SK-N-SH treated with all-trans-retinoic acid at 6 μM for 48 hours (cell line): ENCODE measurements at regions not wholly inside any gene's neighbourhood (a gene's known extent, or its start where the extent isn't known, plus 50 kb on each side); places are given as distances from the start of the nearest gene placed in this dataset.

Experiments
- ATAC-seq: fragments of 200-7000 bp; cut with Tn5 transposase; 3 replicates; pipeline ENCODE4 v1.9.1; 2020; ENCODE audit warnings: mild to moderate bottlenecking, moderate library complexity
- ARNTL ChIP-seq: fragments of 450-650 bp; formaldehyde crosslinking; IDR thresholded peaks from 2 replicates; pipeline ENCODE4 v1.5.0; 2020; ENCODE audit warnings: low read depth, mild to moderate bottlenecking, moderate library complexity, borderline replicate concordance
- BACH2 ChIP-seq: fragments of 250-450 bp; sonication (Bioruptor Pico); IDR thresholded peaks from 2 replicates; pipeline ENCODE4 v1.9.0; 2021; ENCODE audit warnings: mild to moderate bottlenecking, borderline replicate concordance
- CSDC2 ChIP-seq: fragments of 250-450 bp; sonication (Bioruptor Pico); IDR thresholded peaks from 2 replicates; pipeline ENCODE4 v1.5.0; 2020; ENCODE audit warnings: mild to moderate bottlenecking, moderate library complexity
- ESRRG ChIP-seq: fragments of 250-450 bp; sonication (Bioruptor Pico); IDR thresholded peaks from 2 replicates; pipeline ENCODE4 v1.6.1; 2021; ENCODE audit warnings: mild to moderate bottlenecking
- GLIS3 ChIP-seq: fragments of 250-450 bp; sonication (Bioruptor Pico); IDR thresholded peaks from 2 replicates; pipeline ENCODE4 v1.5.0; 2020; ENCODE audit warnings: mild to moderate bottlenecking, moderate library complexity
- ISL1 ChIP-seq: fragments of 250-450 bp; sonication (Bioruptor Pico); IDR thresholded peaks from 2 replicates; pipeline ENCODE4 v2.1.2; 2022; ENCODE audit warnings: mild to moderate bottlenecking, moderate library complexity
- OSR1 ChIP-seq: fragments of 250-450 bp; sonication (Bioruptor Pico); IDR thresholded peaks from 2 replicates; pipeline ENCODE4 v1.8.0; 2022; ENCODE audit warnings: moderate library complexity, mild to moderate bottlenecking, inconsistent platforms
- PPARA ChIP-seq: fragments of 250-450 bp; sonication (Bioruptor Pico); IDR thresholded peaks from 2 replicates; pipeline ENCODE4 v1.5.0; 2020; ENCODE audit warnings: mild to moderate bottlenecking, borderline replicate concordance
- RARB ChIP-seq: fragments of 250-450 bp; sonication (Bioruptor Pico); IDR thresholded peaks from 2 replicates; pipeline ENCODE4 v1.8.0; 2021; ENCODE audit warnings: mild to moderate bottlenecking, moderate library complexity
- SNAI2 ChIP-seq: fragments of 250-450 bp; sonication (Bioruptor Pico); IDR thresholded peaks from 2 replicates; pipeline ENCODE4 v1.5.0; 2020; ENCODE audit warnings: mild to moderate bottlenecking, moderate library complexity
- TCF4 ChIP-seq: fragments of 250-450 bp; sonication (Bioruptor Pico); IDR thresholded peaks from 2 replicates; pipeline ENCODE4 v1.8.0; 2021; ENCODE audit warnings: mild to moderate bottlenecking, moderate library complexity, borderline replicate concordance
- TOX ChIP-seq: fragments of 250-450 bp; sonication (Bioruptor Pico); IDR thresholded peaks from 2 replicates; pipeline ENCODE4 v1.8.0; 2021; ENCODE audit warnings: mild to moderate bottlenecking, moderate library complexity, borderline replicate concordance
- ZC3H10 ChIP-seq: fragments of 250-450 bp; sonication (Bioruptor Pico); IDR thresholded peaks from 2 replicates; pipeline ENCODE4 v1.5.1; 2021; ENCODE audit warnings: mild to moderate bottlenecking, moderate library complexity
- ZFP3 ChIP-seq: fragments of 250-450 bp; sonication (Bioruptor Pico); IDR thresholded peaks from 2 replicates; pipeline ENCODE4 v1.5.0; 2020; ENCODE audit warnings: mild to moderate bottlenecking, moderate library complexity
- ZFP30 ChIP-seq: fragments of 450-650 bp; formaldehyde crosslinking; IDR thresholded peaks from 2 replicates; pipeline ENCODE4 v1.5.0; 2022; ENCODE audit warnings: mild to moderate bottlenecking, moderate library complexity
- ZNF565 ChIP-seq: fragments of 450-650 bp; formaldehyde crosslinking; conservative IDR thresholded peaks from 2 replicates; pipeline ENCODE4 v1.5.0; 2020; ENCODE audit warnings: low read depth, mild to moderate bottlenecking, moderate library complexity
- ZNF8 ChIP-seq: fragments of 450-650 bp; formaldehyde crosslinking; IDR thresholded peaks from 2 replicates; pipeline ENCODE4 v1.5.0; 2020; ENCODE audit warnings: mild to moderate bottlenecking, moderate library complexity
- TF ChIP-seq, protein P1 (sequence below): fragments of 250-450 bp; sonication (Bioruptor Pico); IDR thresholded peaks from 2 replicates; pipeline ENCODE4 v1.8.0; 2021; ENCODE audit warnings: low read depth, mild to moderate bottlenecking, moderate library complexity, borderline replicate concordance
- TF ChIP-seq, protein P2 (sequence below): fragments of 250-450 bp; sonication (Bioruptor Pico); IDR thresholded peaks from 2 replicates; pipeline ENCODE4 v1.5.1; 2021; ENCODE audit warnings: mild to moderate bottlenecking, moderate library complexity
- TF ChIP-seq, protein P3 (sequence below): fragments of 250-450 bp; sonication (Bioruptor Pico); IDR thresholded peaks from 2 replicates; pipeline ENCODE4 v1.5.1; 2020; ENCODE audit warnings: low read depth, mild to moderate bottlenecking, moderate library complexity
- TF ChIP-seq, protein P4 (sequence below): fragments of 250-450 bp; sonication (Bioruptor Pico); IDR thresholded peaks from 2 replicates; pipeline ENCODE4 v1.5.0; 2020; ENCODE audit warnings: mild to moderate bottlenecking, moderate library complexity
- TF ChIP-seq, protein P5 (sequence below): fragments of 250-450 bp; sonication (Bioruptor Pico); IDR thresholded peaks from 2 replicates; pipeline ENCODE4 v1.8.0; 2020; ENCODE audit warnings: mild to moderate bottlenecking, moderate library complexity, borderline replicate concordance

DNA sequence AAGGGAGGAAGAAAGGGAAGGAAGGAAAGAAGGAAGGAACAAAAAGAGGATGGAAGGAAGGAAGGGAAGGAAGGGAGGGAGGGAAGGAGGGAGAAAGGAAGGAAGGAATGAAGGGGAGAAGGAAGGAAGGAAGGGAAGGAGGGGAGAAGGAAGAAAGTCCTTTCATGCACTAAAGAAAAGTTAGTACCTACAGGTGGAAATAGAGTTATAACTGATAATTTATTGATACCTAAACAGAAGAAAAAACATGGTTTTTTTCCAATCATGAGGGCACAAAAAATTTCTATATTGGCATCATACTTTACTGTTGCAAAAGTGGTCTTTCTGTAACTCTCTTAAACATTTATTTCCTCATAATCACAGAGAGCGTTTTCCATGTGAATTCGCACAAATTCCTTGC lies 659.4 kb downstream of the MAFB start:
- ATAC-seq = no peak
- TF ChIP-seq, protein P1, sequence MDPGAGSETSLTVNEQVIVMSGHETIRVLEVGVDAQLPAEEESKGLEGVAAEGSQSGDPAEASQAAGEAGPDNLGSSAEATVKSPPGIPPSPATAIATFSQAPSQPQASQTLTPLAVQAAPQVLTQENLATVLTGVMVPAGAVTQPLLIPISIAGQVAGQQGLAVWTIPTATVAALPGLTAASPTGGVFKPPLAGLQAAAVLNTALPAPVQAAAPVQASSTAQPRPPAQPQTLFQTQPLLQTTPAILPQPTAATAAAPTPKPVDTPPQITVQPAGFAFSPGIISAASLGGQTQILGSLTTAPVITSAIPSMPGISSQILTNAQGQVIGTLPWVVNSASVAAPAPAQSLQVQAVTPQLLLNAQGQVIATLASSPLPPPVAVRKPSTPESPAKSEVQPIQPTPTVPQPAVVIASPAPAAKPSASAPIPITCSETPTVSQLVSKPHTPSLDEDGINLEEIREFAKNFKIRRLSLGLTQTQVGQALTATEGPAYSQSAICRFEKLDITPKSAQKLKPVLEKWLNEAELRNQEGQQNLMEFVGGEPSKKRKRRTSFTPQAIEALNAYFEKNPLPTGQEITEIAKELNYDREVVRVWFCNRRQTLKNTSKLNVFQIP (CRISPR knock-in tag) = no peak
- TF ChIP-seq RARB (CRISPR knock-in tag) (no peak), SNAI2 (CRISPR knock-in tag) (no peak), ZFP3 (CRISPR knock-in tag) (no peak), CSDC2 (CRISPR knock-in tag) (no peak), ZC3H10 (no peak), ESRRG (no peak), TOX (no peak), ZNF8 (no peak)
- TF ChIP-seq, protein P2, sequence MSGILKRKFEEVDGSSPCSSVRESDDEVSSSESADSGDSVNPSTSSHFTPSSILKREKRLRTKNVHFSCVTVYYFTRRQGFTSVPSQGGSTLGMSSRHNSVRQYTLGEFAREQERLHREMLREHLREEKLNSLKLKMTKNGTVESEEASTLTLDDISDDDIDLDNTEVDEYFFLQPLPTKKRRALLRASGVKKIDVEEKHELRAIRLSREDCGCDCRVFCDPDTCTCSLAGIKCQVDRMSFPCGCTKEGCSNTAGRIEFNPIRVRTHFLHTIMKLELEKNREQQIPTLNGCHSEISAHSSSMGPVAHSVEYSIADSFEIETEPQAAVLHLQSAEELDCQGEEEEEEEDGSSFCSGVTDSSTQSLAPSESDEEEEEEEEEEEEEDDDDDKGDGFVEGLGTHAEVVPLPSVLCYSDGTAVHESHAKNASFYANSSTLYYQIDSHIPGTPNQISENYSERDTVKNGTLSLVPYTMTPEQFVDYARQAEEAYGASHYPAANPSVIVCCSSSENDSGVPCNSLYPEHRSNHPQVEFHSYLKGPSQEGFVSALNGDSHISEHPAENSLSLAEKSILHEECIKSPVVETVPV = no peak
- TF ChIP-seq, all 23 proteins: peak for 0

DNA sequence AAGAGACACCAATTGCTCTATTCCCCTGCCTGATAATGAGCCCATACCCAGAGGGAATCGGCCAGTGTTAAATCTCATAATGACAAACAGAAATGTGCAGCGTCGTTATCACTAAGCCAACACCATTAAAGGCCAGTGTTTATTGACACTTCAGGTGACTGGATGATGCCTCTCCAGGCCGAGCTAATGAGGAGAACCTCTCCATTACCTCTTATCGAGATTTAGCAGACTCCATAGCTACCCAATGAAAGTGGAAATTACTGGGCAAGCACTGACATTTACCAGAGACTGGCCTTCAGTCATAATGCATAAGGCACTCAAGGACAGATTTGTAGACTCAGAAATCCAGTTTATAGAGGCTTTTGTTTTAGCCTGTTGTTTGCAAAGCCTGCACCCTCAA lies 669.5 kb downstream of the MAFB start:
- no peak for ATAC-seq
- TF ChIP-seq, protein P3, sequence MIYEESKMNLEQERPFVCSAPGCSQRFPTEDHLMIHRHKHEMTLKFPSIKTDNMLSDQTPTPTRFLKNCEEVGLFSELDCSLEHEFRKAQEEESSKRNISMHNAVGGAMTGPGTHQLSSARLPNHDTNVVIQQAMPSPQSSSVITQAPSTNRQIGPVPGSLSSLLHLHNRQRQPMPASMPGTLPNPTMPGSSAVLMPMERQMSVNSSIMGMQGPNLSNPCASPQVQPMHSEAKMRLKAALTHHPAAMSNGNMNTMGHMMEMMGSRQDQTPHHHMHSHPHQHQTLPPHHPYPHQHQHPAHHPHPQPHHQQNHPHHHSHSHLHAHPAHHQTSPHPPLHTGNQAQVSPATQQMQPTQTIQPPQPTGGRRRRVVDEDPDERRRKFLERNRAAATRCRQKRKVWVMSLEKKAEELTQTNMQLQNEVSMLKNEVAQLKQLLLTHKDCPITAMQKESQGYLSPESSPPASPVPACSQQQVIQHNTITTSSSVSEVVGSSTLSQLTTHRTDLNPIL = no peak
- TF ChIP-seq TCF4 (CRISPR knock-in tag) = no peak
- TF ChIP-seq GLIS3 = no peak
- no peak for TF ChIP-seq CSDC2 (CRISPR knock-in tag)
- TF ChIP-seq ESRRG = no peak

DNA sequence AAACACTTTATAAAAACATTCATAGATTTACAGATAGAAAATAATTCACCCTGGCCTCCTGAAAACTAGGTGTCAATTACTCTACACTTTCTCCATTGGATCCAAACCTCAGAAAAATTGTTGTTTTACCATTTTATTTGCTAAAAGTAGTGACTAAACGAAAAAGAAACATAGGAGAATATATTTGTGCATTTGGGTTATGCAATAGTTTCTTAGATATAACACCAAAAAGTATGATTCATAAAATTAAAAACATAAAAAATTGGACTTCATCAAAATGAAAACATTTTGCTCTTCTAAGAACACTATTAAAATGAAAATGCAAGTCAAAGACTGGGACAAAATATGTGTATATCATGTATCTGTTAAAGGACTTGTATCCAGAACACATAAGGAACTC lies 671.3 kb downstream of the MAFB start:
- ATAC-seq = no peak
- no peak for TF ChIP-seq ZNF565 (CRISPR knock-in tag)
- no peak for TF ChIP-seq TCF4 (CRISPR knock-in tag)
- no peak for TF ChIP-seq GLIS3
- TF ChIP-seq ISL1 (CRISPR knock-in tag) = no peak
- TF ChIP-seq ESRRG = no peak
- TF ChIP-seq ARNTL (CRISPR knock-in tag) = no peak
- TF ChIP-seq TOX = no peak
- TF ChIP-seq OSR1 = no peak

DNA sequence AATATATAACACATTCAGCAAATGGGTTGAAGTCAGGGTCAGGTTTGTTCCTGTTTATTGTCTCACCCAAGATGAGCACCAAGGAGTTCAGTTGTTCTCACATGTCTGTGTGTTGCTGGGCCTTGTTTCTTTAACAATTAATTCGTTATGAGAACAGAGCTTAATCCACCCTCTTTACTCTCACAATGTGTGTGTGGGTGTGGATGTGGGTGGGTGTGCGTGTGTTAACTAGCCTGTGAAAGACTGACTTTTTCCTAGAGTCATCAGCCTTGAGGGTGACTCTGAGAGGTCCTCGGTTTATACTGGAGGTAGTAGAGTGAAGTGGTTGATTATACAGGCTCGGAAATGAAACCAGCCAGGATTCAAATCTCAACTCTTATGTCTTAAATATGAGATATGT lies 672.1 kb downstream of the MAFB start:
- TF ChIP-seq, protein P4, sequence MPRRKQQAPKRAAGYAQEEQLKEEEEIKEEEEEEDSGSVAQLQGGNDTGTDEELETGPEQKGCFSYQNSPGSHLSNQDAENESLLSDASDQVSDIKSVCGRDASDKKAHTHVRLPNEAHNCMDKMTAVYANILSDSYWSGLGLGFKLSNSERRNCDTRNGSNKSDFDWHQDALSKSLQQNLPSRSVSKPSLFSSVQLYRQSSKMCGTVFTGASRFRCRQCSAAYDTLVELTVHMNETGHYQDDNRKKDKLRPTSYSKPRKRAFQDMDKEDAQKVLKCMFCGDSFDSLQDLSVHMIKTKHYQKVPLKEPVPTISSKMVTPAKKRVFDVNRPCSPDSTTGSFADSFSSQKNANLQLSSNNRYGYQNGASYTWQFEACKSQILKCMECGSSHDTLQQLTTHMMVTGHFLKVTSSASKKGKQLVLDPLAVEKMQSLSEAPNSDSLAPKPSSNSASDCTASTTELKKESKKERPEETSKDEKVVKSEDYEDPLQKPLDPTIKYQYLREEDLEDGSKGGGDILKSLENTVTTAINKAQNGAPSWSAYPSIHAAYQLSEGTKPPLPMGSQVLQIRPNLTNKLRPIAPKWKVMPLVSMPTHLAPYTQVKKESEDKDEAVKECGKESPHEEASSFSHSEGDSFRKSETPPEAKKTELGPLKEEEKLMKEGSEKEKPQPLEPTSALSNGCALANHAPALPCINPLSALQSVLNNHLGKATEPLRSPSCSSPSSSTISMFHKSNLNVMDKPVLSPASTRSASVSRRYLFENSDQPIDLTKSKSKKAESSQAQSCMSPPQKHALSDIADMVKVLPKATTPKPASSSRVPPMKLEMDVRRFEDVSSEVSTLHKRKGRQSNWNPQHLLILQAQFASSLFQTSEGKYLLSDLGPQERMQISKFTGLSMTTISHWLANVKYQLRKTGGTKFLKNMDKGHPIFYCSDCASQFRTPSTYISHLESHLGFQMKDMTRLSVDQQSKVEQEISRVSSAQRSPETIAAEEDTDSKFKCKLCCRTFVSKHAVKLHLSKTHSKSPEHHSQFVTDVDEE = no peak
- TF ChIP-seq, protein P5, sequence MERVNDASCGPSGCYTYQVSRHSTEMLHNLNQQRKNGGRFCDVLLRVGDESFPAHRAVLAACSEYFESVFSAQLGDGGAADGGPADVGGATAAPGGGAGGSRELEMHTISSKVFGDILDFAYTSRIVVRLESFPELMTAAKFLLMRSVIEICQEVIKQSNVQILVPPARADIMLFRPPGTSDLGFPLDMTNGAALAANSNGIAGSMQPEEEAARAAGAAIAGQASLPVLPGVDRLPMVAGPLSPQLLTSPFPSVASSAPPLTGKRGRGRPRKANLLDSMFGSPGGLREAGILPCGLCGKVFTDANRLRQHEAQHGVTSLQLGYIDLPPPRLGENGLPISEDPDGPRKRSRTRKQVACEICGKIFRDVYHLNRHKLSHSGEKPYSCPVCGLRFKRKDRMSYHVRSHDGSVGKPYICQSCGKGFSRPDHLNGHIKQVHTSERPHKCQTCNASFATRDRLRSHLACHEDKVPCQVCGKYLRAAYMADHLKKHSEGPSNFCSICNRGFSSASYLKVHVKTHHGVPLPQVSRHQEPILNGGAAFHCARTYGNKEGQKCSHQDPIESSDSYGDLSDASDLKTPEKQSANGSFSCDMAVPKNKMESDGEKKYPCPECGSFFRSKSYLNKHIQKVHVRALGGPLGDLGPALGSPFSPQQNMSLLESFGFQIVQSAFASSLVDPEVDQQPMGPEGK (CRISPR knock-in tag) = no peak
- TF ChIP-seq OSR1 (no peak), GLIS3 (no peak), RARB (CRISPR knock-in tag) (no peak), ZFP3 (CRISPR knock-in tag) (no peak), BACH2 (CRISPR knock-in tag) (no peak), ARNTL (CRISPR knock-in tag) (no peak), ZNF8 (no peak), ESRRG (no peak), ISL1 (CRISPR knock-in tag) (no peak), ZC3H10 (no peak), ZFP30 (no peak), PPARA (CRISPR knock-in tag) (no peak), TOX (no peak), ZNF565 (CRISPR knock-in tag) (no peak), TCF4 (CRISPR knock-in tag) (no peak)
- TF ChIP-seq, protein P2 = no peak
- TF ChIP-seq, protein P3 = no peak
- TF ChIP-seq, protein P1 (CRISPR knock-in tag) = no peak
- ATAC-seq = no peak
